Nephron (organoid): ENCODE measurements at regions not wholly inside any gene's neighbourhood (a gene's known extent, or its start where the extent isn't known, plus 50 kb on each side); places are given as distances from the start of the nearest gene placed in this dataset.

Source experiments
- H3K27ac Mint-ChIP-seq, 3 experiments: 2 replicates each; pipeline ENCODE4 v1.8.0; 2020; ENCODE audit warnings: mixed read lengths in 3 of 3, mild to moderate bottlenecking in 2 of 3, moderate library complexity in 1 of 3
- H3K27me3 Mint-ChIP-seq: 2 replicates; pipeline ENCODE4 v1.8.0; 2021; ENCODE audit warnings: low read depth, mild to moderate bottlenecking, moderate library complexity, mixed read lengths
- H3K36me3 Mint-ChIP-seq: 2 replicates; pipeline ENCODE4 v1.8.0; 2020; ENCODE audit warnings: low read depth, mixed read lengths
- H3K4me1 Mint-ChIP-seq: 2 replicates; pipeline ENCODE4 v1.8.0; 2020; ENCODE audit warnings: mixed read lengths
- H3K4me3 Mint-ChIP-seq, 3 experiments: 2 replicates each; pipeline ENCODE4 v1.8.0; 2020; ENCODE audit warnings: mild to moderate bottlenecking in 3 of 3, mixed read lengths in 3 of 3, moderate library complexity in 2 of 3
- H3K9me3 Mint-ChIP-seq: 2 replicates; pipeline ENCODE4 v1.8.0; 2020; ENCODE audit warnings: mixed read lengths
- TF ChIP-seq, protein P1 (sequence below), 3 experiments: fragments of 200-600 bp; sonication (generic); IDR thresholded peaks; one replicate each; pipeline ENCODE4 v1.5.0; 2021; ENCODE audit warnings: antibody characterized with exemption in 3 of 3; ENCODE audit not compliant: unreplicated experiment in 3 of 3

- Mint-ChIP-seq H3K27ac (no peak overlapping the region), H3K27me3 (no peaks in the 10 kb centered on the region), H3K9me3 (peaks cover 2% of the 10 kb centered on the region), H3K4me3 (no peak overlapping the region), H3K36me3 (no peaks in the 10 kb centered on the region), H3K4me1 (peaks cover 8% of the 10 kb centered on the region)
- TF ChIP-seq, protein P1, sequence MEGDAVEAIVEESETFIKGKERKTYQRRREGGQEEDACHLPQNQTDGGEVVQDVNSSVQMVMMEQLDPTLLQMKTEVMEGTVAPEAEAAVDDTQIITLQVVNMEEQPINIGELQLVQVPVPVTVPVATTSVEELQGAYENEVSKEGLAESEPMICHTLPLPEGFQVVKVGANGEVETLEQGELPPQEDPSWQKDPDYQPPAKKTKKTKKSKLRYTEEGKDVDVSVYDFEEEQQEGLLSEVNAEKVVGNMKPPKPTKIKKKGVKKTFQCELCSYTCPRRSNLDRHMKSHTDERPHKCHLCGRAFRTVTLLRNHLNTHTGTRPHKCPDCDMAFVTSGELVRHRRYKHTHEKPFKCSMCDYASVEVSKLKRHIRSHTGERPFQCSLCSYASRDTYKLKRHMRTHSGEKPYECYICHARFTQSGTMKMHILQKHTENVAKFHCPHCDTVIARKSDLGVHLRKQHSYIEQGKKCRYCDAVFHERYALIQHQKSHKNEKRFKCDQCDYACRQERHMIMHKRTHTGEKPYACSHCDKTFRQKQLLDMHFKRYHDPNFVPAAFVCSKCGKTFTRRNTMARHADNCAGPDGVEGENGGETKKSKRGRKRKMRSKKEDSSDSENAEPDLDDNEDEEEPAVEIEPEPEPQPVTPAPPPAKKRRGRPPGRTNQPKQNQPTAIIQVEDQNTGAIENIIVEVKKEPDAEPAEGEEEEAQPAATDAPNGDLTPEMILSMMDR (IDR thresholded peaks at IDR 0.05; ENCODE audit: unreplicated experiment in 3 of 3), result no peak
Observed at GRCh38 chr5:4220016-4220415, 624.4 kb downstream of the IRX1 start.

- H3K4me3 Mint-ChIP-seq, result no peak overlapping the region
- TF ChIP-seq, protein P1 (IDR thresholded peaks at IDR 0.05; ENCODE audit: unreplicated experiment in 3 of 3), result no peak
- H3K27ac Mint-ChIP-seq, result no peak overlapping the region
- H3K36me3 Mint-ChIP-seq, result no peaks in the 10 kb centered on the region
- H3K4me1 Mint-ChIP-seq, result peaks cover 8% of the 10 kb centered on the region
- peaks cover 2% of the 10 kb centered on the region for H3K9me3 Mint-ChIP-seq
- H3K27me3 Mint-ChIP-seq, result no peaks in the 10 kb centered on the region
Observed at GRCh38 chr5:4221048-4221447, 625.4 kb downstream of the IRX1 start.

DNA sequence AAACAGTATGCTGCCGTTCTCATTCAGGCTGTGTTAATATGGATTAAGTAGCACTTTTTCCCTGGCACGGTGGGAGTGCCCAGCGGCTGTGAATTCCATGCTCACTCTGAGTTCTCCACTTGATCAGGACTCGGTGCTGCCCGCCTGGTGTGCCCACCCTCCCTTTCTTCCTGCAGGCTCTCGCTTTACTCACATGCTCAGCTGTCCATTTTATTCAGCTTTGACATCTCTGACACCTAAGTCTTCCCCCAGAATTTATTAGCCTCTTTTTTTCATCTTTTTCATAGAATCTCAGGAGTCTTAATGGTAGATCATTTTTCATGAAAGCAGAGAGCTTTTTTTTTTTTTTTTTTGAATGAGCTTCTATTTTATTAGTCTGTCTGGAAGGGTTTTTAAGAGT is 626.5 kb downstream of the IRX1 start:
- Mint-ChIP-seq H3K27ac (peak overlapping the region in 2 of 3 experiments; percentile 13 to 54), H3K4me3 (no peak overlapping the region), H3K36me3 (no peaks in the 10 kb centered on the region), H3K27me3 (peaks cover 8% of the 10 kb centered on the region), H3K4me1 (peaks cover 8% of the 10 kb centered on the region), H3K9me3 (peaks cover 2% of the 10 kb centered on the region)
- TF ChIP-seq, protein P1 (IDR thresholded peaks at IDR 0.05; ENCODE audit: unreplicated experiment in 3 of 3), result no peak

DNA sequence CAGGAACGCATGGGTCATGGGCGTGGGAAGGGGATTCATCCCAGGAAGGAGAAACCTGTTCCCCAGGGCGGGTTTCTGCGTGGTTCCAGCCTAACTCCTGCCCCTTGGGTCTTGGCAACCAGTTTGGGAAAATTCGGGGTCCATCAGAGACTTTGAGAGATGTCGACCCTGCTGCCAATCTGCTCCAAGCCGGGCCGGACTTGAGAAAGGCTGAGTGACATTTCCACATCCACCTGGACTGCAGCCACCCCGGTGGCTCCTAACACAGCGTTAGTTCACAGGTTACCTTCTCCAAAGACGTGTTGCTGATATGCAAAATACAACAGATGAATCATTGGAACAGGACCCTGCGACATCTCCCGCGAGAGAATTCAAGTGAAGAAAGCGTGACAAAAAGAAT is 627.2 kb downstream of the IRX1 start:
- TF ChIP-seq, protein P1 (IDR thresholded peaks at IDR 0.05; ENCODE audit: unreplicated experiment in 3 of 3), result no peak
- Mint-ChIP-seq H3K4me1 (peaks cover 8% of the 10 kb centered on the region), H3K4me3 (no peak overlapping the region), H3K27ac (peak overlapping the region in 1 of 3 experiments; percentile 54), H3K27me3 (peaks cover 8% of the 10 kb centered on the region), H3K9me3 (peaks cover 2% of the 10 kb centered on the region), H3K36me3 (no peaks in the 10 kb centered on the region)

DNA sequence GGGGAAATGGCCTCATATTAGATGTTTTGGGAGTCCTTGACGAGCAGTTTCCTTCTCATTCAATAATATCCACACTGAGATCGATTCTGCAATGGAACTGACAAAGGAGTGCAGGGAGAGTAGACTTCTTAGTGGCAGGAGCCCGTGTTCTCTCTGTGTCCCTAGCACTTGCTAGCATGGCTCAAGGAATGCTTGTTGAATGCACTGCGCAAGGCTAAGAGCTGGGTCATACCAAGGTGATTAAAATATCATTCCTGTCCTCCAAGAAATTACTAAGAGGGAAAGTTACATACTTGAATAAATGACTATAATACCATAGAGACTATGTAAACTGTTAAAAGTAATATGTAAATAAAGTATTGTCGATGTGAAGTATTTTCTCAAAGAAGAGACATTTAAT is 630.1 kb downstream of the IRX1 start:
- TF ChIP-seq, protein P1 (IDR thresholded peaks at IDR 0.05; ENCODE audit: unreplicated experiment in 3 of 3), result no peak
- Mint-ChIP-seq H3K9me3 (no peaks in the 10 kb centered on the region), H3K27me3 (peaks cover 26% of the 10 kb centered on the region), H3K36me3 (no peaks in the 10 kb centered on the region), H3K27ac (no peak overlapping the region), H3K4me3 (no peak overlapping the region), H3K4me1 (peaks cover 12% of the 10 kb centered on the region)

- H3K9me3 Mint-ChIP-seq, result no peaks in the 10 kb centered on the region
- H3K27ac Mint-ChIP-seq, result no peak overlapping the region
- TF ChIP-seq, protein P1 (IDR thresholded peaks at IDR 0.05; ENCODE audit: unreplicated experiment in 3 of 3), result no peak
Observed at GRCh38 chr5:4226565-4226964, 630.9 kb downstream of the IRX1 start.

More at GRCh38 chr5:4226565-4226964, 630.9 kb downstream of the IRX1 start:
- Mint-ChIP-seq H3K27me3 (peaks cover 35% of the 10 kb centered on the region), H3K36me3 (no peaks in the 10 kb centered on the region), H3K4me1 (peaks cover 20% of the 10 kb centered on the region), H3K4me3 (no peak overlapping the region)
